Mesenchymal stem cell (in vitro differentiated cells and primary cell): ENCODE measurements at regions not wholly inside any gene's neighbourhood (a gene's known extent, or its start where the extent isn't known, plus 50 kb on each side); places are given as distances from the start of the nearest gene placed in this dataset.

Source experiments
- DNase-seq: peaks from one replicate; pipeline ENCODE4 v3.0.0-alpha.2; 2013
- H2AFZ ChIP-seq: one replicate; pipeline ENCODE4 v1.6.1; 2013; ENCODE audit warnings: low read depth, mild to moderate bottlenecking, control low read depth, inconsistent platforms, low read length, moderate library complexity
- H2AK5ac ChIP-seq: 2 replicates; pipeline ENCODE4 v1.6.1; 2013; ENCODE audit warnings: low read length, moderate library complexity, mild to moderate bottlenecking, inconsistent platforms; ENCODE audit not compliant: severe bottlenecking
- H2BK120ac ChIP-seq: one replicate; pipeline ENCODE4 v1.6.1; 2013; ENCODE audit warnings: low read depth, mild to moderate bottlenecking, inconsistent platforms, low read length, moderate library complexity
- H2BK12ac ChIP-seq, 2 experiments: one replicate each; pipeline ENCODE4 v1.6.1; 2013; ENCODE audit warnings: inconsistent platforms in 2 of 2, low read length in 2 of 2, mild to moderate bottlenecking in 2 of 2, moderate library complexity in 2 of 2, control low read depth in 1 of 2
- H2BK15ac ChIP-seq: one replicate; pipeline ENCODE4 v1.6.1; 2013; ENCODE audit warnings: mild to moderate bottlenecking, low read depth, inconsistent platforms; ENCODE audit not compliant: poor library complexity, severe bottlenecking
- H2BK5ac ChIP-seq: 2 replicates; pipeline ENCODE4 v1.6.1; 2013; ENCODE audit warnings: low read depth, mild to moderate bottlenecking, low read length, control low read depth, inconsistent platforms; ENCODE audit not compliant: poor library complexity, severe bottlenecking
- H3K14ac ChIP-seq, 2 experiments: one replicate each; pipeline ENCODE4 v1.6.1; 2013; ENCODE audit warnings: inconsistent platforms in 2 of 2, low read length in 2 of 2, control low read depth in 1 of 2, mild to moderate bottlenecking in 1 of 2, moderate library complexity in 1 of 2
- H3K18ac ChIP-seq, 2 experiments: one replicate each; pipeline ENCODE4 v1.6.1; 2013; ENCODE audit warnings: inconsistent platforms in 2 of 2, low read length in 2 of 2, control low read depth in 1 of 2, low read depth in 1 of 2, mild to moderate bottlenecking in 1 of 2
- H3K23ac ChIP-seq, 2 experiments: one replicate each; pipeline ENCODE4 v1.6.1; 2013; ENCODE audit warnings: inconsistent platforms in 2 of 2, low read length in 2 of 2, mild to moderate bottlenecking in 2 of 2, moderate library complexity in 2 of 2, control low read depth in 1 of 2
- H3K27ac ChIP-seq: 2 replicates; pipeline ENCODE4 v1.5.1; 2013; ENCODE audit warnings: mild to moderate bottlenecking, moderate library complexity, low read length, control low read depth, inconsistent platforms; ENCODE audit not compliant: poor library complexity, severe bottlenecking
- H3K27me3 ChIP-seq, 2 experiments: 2 replicates each; pipeline versions ENCODE4 v1.6.1 to v1.7.0; 2013; ENCODE audit warnings: low read length in 2 of 2, mild to moderate bottlenecking in 2 of 2, moderate library complexity in 2 of 2, control low read depth in 1 of 2, inconsistent platforms in 1 of 2; ENCODE audit not compliant: control insufficient read depth in 1 of 2, insufficient read depth in 1 of 2
- H3K36me3 ChIP-seq, 2 experiments: 2 replicates each; pipeline versions ENCODE4 v1.6.1 to v1.7.0; 2013; ENCODE audit warnings: low read length in 2 of 2, control low read depth in 1 of 2, inconsistent platforms in 1 of 2, low read depth in 1 of 2, mild to moderate bottlenecking in 1 of 2; ENCODE audit not compliant: insufficient read depth in 2 of 2, control insufficient read depth in 1 of 2
- H3K4ac ChIP-seq, 2 experiments: one replicate each; pipeline ENCODE4 v1.6.1; 2013; ENCODE audit warnings: inconsistent platforms in 2 of 2, low read length in 2 of 2, mild to moderate bottlenecking in 2 of 2, moderate library complexity in 2 of 2, control low read depth in 1 of 2, low read depth in 1 of 2
- H3K4me1 ChIP-seq: 2 replicates; pipeline ENCODE4 v1.6.1; 2013; ENCODE audit warnings: low read depth, low read length, control low read depth; ENCODE audit not compliant: control insufficient read depth, insufficient read depth
- H3K4me2 ChIP-seq: 2 replicates; pipeline ENCODE4 v1.6.1; 2013; ENCODE audit warnings: low read length, mild to moderate bottlenecking, inconsistent platforms; ENCODE audit not compliant: poor library complexity, severe bottlenecking
- H3K4me3 ChIP-seq, 2 experiments: 2 replicates each; pipeline versions ENCODE4 v1.5.1 to v1.7.0; 2013; ENCODE audit warnings: low read length in 2 of 2, mild to moderate bottlenecking in 2 of 2, control low read depth in 1 of 2, low read depth in 1 of 2; ENCODE audit not compliant: insufficient read depth in 1 of 2
- H3K79me1 ChIP-seq: replicated peaks from 2 replicates; pipeline ENCODE4 v1.6.1; 2013; ENCODE audit warnings: mild to moderate bottlenecking, control low read depth, low read length, inconsistent platforms; ENCODE audit not compliant: poor library complexity, severe bottlenecking
- H3K9ac ChIP-seq: 2 replicates; pipeline ENCODE4 v1.7.0; 2013; ENCODE audit warnings: mild to moderate bottlenecking, low read length, moderate library complexity
- H3K9me3 ChIP-seq: 2 replicates; pipeline ENCODE4 v1.7.0; 2013; ENCODE audit warnings: mild to moderate bottlenecking, low read length; ENCODE audit not compliant: control insufficient read depth
- H4K8ac ChIP-seq: one replicate; pipeline ENCODE4 v1.6.1; 2013; ENCODE audit warnings: inconsistent platforms, mild to moderate bottlenecking, low read length, moderate library complexity
- H4K91ac ChIP-seq: one replicate; pipeline ENCODE4 v1.6.1; 2013; ENCODE audit warnings: mild to moderate bottlenecking, low read length, inconsistent platforms
- WGBS: methylation state at CpG from one replicate; pipeline ENCODE4 v1.1.7; 2013; ENCODE audit warnings: mixed read lengths; 5-methylcytosine and 5-hydroxymethylcytosine counted together

- Histone ChIP-seq H3K27ac (no peak overlapping the region), H2BK120ac (no peak overlapping the region), H3K4me1 (no peaks in the 10 kb centered on the region), H3K9ac (no peak overlapping the region), H3K14ac (no peak overlapping the region), H2AK5ac (no peak overlapping the region), H3K23ac (no peak overlapping the region), H2AFZ (no peak overlapping the region), H3K9me3 (no peaks in the 10 kb centered on the region), H2BK15ac (no peak overlapping the region), H3K27me3 (no peaks in the 10 kb centered on the region), H3K4me3 (no peak overlapping the region), H3K4me2 (no peak overlapping the region), H3K36me3 (no peaks in the 10 kb centered on the region), H4K91ac (no peak overlapping the region), H3K4ac (no peak overlapping the region), H2BK12ac (no peak overlapping the region), H2BK5ac (no peak overlapping the region), H4K8ac (no peak overlapping the region), H3K18ac (no peak overlapping the region), H3K79me1 (no peaks in the 10 kb centered on the region)
- no peak for DNase-seq
- WGBS, result 13% methylated on average over 3 of the region's 4 CpGs
Measured at GRCh38 chr15:39392469-39393047, 188.3 kb upstream of the THBS1 start.

DNA sequence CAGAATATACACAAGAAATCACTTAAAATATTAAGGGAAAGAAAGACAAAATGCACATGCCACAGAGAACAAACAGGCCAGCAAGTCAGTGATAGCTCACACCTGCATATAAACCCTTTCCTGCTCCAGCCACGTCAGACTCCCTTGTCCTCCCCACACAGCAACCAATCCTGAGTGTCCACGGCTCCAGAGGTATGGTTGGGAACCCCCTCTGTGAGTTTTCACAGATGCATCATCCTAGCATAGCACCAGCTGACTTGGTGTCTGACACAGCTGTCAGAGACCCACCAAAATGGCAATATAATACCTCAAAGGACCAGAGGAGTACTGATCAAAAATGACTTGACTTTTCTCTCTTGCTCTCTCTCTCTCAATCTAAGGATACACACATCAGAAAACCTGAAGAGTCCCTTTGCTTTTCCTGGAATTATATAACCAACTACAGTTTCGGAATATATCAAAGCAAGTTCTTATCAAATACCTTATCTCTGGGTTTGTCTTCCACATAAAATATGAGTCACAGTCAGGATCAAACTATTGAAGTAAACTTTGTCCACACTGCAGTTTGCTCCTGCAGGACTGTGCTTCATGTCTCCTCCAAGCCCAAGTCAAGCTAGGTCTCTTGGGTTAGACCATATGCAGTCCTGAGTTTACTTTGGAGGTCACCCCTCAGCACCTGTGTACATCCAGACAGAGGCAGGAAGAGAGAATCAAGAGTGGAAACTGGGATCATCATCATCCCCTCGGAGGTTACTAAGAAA is 187.1 kb upstream of the THBS1 start:
- 67% methylated on average over 3 of the region's 4 CpGs for whole genome bisulfite sequencing
- H3K4ac ChIP-seq, result no peak overlapping the region

DNA sequence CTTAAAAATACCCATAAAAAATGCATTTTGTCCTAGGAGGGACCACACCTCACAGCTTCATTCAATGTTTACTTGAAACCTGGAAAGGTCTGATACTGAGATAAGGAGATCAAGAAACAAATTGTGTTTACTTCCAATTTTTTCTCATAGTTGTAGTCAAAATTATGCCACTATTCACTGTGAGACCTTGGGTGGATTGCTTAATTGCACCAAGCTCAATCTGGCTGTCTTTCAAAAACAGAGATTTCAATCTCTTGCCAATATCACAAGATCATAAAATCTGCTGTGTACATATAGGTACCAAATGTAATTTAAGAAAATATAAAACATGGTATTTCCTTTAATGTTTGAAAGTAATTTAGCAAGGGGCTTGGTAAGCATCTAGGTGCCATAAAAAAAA is 186.4 kb upstream of the THBS1 start:
- no peak overlapping the region for H3K23ac ChIP-seq
- no peak overlapping the region for H4K8ac ChIP-seq
- H3K27me3 ChIP-seq, result no peaks in the 10 kb centered on the region
- no peak overlapping the region for H3K18ac ChIP-seq
- H3K4me2 ChIP-seq, result no peak overlapping the region
- H3K14ac ChIP-seq, result no peak overlapping the region
- no peak overlapping the region for H3K27ac ChIP-seq
- H3K9me3 ChIP-seq, result no peaks in the 10 kb centered on the region
- no peak overlapping the region for H3K4ac ChIP-seq
- no peak overlapping the region for H3K9ac ChIP-seq
- no peak for DNase-seq
- H3K4me1 ChIP-seq, result peaks cover 2% of the 10 kb centered on the region
- H2BK15ac ChIP-seq, result no peak overlapping the region
- no peak overlapping the region for H2BK120ac ChIP-seq
- no peak overlapping the region for H2BK12ac ChIP-seq
- H3K79me1 ChIP-seq, result no peaks in the 10 kb centered on the region
- H2BK5ac ChIP-seq, result no peak overlapping the region
- H4K91ac ChIP-seq, result no peak overlapping the region
- no peak overlapping the region for H2AK5ac ChIP-seq
- no peak overlapping the region for H3K4me3 ChIP-seq
- H2AFZ ChIP-seq, result no peak overlapping the region
- H3K36me3 ChIP-seq, result no peaks in the 10 kb centered on the region

More for the DNA sequence above, 187.1 kb upstream of the THBS1 start:
- Histone ChIP-seq H2BK12ac (no peak overlapping the region), H2BK15ac (no peak overlapping the region), H3K9me3 (no peaks in the 10 kb centered on the region), H3K27ac (no peak overlapping the region), H2AK5ac (no peak overlapping the region), H2AFZ (no peak overlapping the region), H3K14ac (no peak overlapping the region), H3K18ac (no peak overlapping the region), H4K8ac (no peak overlapping the region), H3K79me1 (no peaks in the 10 kb centered on the region), H3K4me2 (no peak overlapping the region), H2BK5ac (no peak overlapping the region), H4K91ac (no peak overlapping the region), H3K4me3 (no peak overlapping the region), H3K36me3 (no peaks in the 10 kb centered on the region), H3K23ac (no peak overlapping the region), H3K4me1 (peaks cover 2% of the 10 kb centered on the region), H2BK120ac (no peak overlapping the region), H3K9ac (no peak overlapping the region), H3K27me3 (no peaks in the 10 kb centered on the region)
- DNase-seq, result no peak

GRCh38 chr15:39396979-39397615 is 183.8 kb upstream of the THBS1 start:
- Histone ChIP-seq H3K27ac (no peak overlapping the region), H2BK120ac (no peak overlapping the region)
- WGBS, result 94% methylated on average over 8 of the region's 8 CpGs

More at GRCh38 chr15:39396979-39397615, 183.8 kb upstream of the THBS1 start:
- Histone ChIP-seq H3K9me3 (no peaks in the 10 kb centered on the region), H3K4me3 (no peak overlapping the region), H3K4ac (no peak overlapping the region), H2BK15ac (no peak overlapping the region), H2AFZ (no peak overlapping the region), H2BK12ac (no peak overlapping the region), H3K18ac (no peak overlapping the region), H3K4me2 (no peak overlapping the region), H4K8ac (no peak overlapping the region), H4K91ac (no peak overlapping the region), H2AK5ac (no peak overlapping the region), H3K23ac (peak overlapping the region in 1 of 2 experiments; percentile 14), H3K9ac (no peak overlapping the region), H3K4me1 (peaks cover 2% of the 10 kb centered on the region), H2BK5ac (no peak overlapping the region), H3K36me3 (no peaks in the 10 kb centered on the region), H3K14ac (no peak overlapping the region), H3K27me3 (no peaks in the 10 kb centered on the region), H3K79me1 (no peaks in the 10 kb centered on the region)
- DNase-seq, result no peak
